ENCODE measurements at regions not wholly inside any gene's neighbourhood (a gene's known extent, or its start where the extent isn't known, plus 50 kb on each side); places are given as distances from the start of the nearest gene placed in this dataset.

- no peak for TF ChIP-seq CTCF (IDR thresholded peaks at IDR 0.05; ENCODE audit: insufficient read depth, missing control alignments)
- DNase-seq (ENCODE audit: insufficient read length, low spot score) (no peak), FAIRE-seq (no peak)
Measured at GRCh38 chr6:1188199-1188598, 123.7 kb upstream of the FOXQ1 start.

GRCh38 chr6:1187293-1188131, 124.4 kb upstream of the FOXQ1 start:
- FAIRE-seq = no peak
- TF ChIP-seq CTCF (IDR thresholded peaks at IDR 0.05; ENCODE audit: insufficient read depth, missing control alignments) = no peak
- DNase-seq (ENCODE audit: insufficient read length, low spot score) = no peak

GRCh38 chr6:1184318-1184717, 127.6 kb upstream of the FOXQ1 start:
- FAIRE-seq (no peak), DNase-seq (ENCODE audit: insufficient read length, low spot score) (no peak)
- no peak for TF ChIP-seq CTCF (IDR thresholded peaks at IDR 0.05; ENCODE audit: insufficient read depth, missing control alignments)

GRCh38 chr6:1182722-1183521, 129.0 kb upstream of the FOXQ1 start:
- FAIRE-seq = no peak
- DNase-seq (ENCODE audit: insufficient read length, low spot score) = no peak
- no peak for TF ChIP-seq CTCF (IDR thresholded peaks at IDR 0.05; ENCODE audit: insufficient read depth, missing control alignments)

GRCh38 chr6:1181939-1182605, 129.8 kb upstream of the FOXQ1 start:
- FAIRE-seq = no peak

More at GRCh38 chr6:1181939-1182605, 129.8 kb upstream of the FOXQ1 start:
- DNase-seq (ENCODE audit: insufficient read length, low spot score) = no peak
- TF ChIP-seq CTCF (IDR thresholded peaks at IDR 0.05; ENCODE audit: insufficient read depth, missing control alignments) = no peak
